ENCODE measurements at regions not wholly inside any gene's neighbourhood (a gene's known extent, or its start where the extent isn't known, plus 50 kb on each side); places are given as distances from the start of the nearest gene placed in this dataset.

DNA sequence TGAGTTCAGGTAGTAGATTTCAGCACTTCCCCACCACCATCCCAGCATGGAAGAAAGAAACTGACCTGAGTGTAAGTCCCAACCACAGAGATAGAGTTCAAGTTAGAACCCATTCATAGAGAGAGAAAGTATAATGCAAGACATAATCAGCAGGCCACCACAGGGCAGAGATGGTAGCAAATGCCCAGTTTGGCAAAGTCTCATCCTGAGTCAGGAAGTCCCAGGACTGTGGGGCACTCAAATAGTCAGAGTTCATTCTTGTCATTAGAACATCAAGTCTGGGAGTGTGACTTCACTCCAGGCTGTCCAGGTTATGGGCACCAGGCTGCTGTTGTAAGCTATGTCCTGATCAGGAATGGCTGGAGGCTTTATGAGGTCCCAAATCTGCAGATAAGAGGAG, 72.0 kb upstream of the USP47 start:
- TF ChIP-seq EZH2 (IDR thresholded peaks at IDR 0.05; ENCODE audit: insufficient read depth, low read length) (no peak), CTCF (IDR thresholded peaks at IDR 0.05; ENCODE audit: insufficient read depth, low read depth, low read length) (no peak)
